NT2/D1 (cell line): ENCODE measurements at regions not wholly inside any gene's neighbourhood (a gene's known extent, or its start where the extent isn't known, plus 50 kb on each side); places are given as distances from the start of the nearest gene placed in this dataset.

Source experiments
- SUZ12 ChIP-seq: IDR thresholded peaks from 2 replicates; pipeline ENCODE4 v1.6.1; 2011; ENCODE audit not compliant: insufficient read length, insufficient read depth; ENCODE audit errors: extremely low read depth
- ZNF274 ChIP-seq: IDR thresholded peaks from 2 replicates; pipeline ENCODE4 v1.6.1; 2011; ENCODE audit warnings: mild to moderate bottlenecking, low read depth, low read length

- TF ChIP-seq ZNF274 (no peak), SUZ12 (no peak)
These were observed 703.0 kb downstream of the TMEM182 start for GRCh38 chr2:103464831-103465230.
